Loucy (cell line): ENCODE measurements at regions not wholly inside any gene's neighbourhood (a gene's known extent, or its start where the extent isn't known, plus 50 kb on each side); places are given as distances from the start of the nearest gene placed in this dataset.

Experiments used
- EZH2phosphoT487 ChIP-seq: fragments of 200-600 bp; IDR thresholded peaks from 2 replicates; pipeline ENCODE4 v1.6.1; 2018; ENCODE audit warnings: antibody characterized with exemption, mild to moderate bottlenecking, moderate library complexity, borderline replicate concordance
- TF ChIP-seq, protein P1 (sequence below): fragments of 200-600 bp; sonication (generic); conservative IDR thresholded peaks from 2 replicates; pipeline ENCODE4 v1.5.1; 2014; ENCODE audit warnings: mild to moderate bottlenecking, antibody characterized with exemption, low read length

DNA sequence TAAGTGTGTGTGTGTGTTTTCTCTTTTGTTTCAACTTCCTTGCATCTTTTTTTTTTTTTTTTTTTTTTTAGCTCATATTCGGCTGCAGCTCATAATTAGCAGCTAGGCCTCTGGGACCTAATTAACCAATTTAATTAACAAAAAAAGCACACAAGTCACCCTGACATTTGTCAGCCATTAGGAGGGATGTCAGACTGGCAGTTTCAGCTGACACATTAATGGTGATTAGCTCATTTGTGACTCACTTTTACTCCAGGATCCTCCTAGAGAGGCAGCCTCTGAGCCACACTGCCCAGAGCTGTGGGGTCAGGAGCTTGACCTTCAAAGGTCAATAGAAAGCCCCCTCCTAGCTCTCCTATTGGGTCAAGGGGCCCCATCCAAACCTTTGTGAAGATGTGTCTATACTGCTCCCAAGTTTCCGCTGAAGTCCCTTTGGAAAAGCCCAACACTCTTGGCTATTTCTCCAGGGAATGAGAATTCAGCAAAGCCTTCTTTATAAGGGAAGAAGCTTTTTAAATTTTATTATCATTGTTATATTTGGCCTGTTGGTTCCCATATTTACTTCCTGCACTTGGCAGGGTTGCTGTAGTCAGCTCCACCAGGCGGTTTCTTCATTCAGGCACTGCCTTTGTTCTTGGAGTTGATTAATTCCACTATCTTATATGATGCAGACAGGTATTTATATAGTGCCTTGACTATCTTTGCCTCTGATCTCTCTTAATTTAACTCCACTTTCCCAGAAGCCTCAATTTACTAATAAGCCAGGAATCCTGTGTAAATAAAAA lies 109.5 kb upstream of the HABP2 start:
- TF ChIP-seq, protein P1, sequence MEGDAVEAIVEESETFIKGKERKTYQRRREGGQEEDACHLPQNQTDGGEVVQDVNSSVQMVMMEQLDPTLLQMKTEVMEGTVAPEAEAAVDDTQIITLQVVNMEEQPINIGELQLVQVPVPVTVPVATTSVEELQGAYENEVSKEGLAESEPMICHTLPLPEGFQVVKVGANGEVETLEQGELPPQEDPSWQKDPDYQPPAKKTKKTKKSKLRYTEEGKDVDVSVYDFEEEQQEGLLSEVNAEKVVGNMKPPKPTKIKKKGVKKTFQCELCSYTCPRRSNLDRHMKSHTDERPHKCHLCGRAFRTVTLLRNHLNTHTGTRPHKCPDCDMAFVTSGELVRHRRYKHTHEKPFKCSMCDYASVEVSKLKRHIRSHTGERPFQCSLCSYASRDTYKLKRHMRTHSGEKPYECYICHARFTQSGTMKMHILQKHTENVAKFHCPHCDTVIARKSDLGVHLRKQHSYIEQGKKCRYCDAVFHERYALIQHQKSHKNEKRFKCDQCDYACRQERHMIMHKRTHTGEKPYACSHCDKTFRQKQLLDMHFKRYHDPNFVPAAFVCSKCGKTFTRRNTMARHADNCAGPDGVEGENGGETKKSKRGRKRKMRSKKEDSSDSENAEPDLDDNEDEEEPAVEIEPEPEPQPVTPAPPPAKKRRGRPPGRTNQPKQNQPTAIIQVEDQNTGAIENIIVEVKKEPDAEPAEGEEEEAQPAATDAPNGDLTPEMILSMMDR = no peak
- no peak for TF ChIP-seq EZH2phosphoT487
